ENCODE measurements at regions not wholly inside any gene's neighbourhood (a gene's known extent, or its start where the extent isn't known, plus 50 kb on each side); places are given as distances from the start of the nearest gene placed in this dataset.

DNA sequence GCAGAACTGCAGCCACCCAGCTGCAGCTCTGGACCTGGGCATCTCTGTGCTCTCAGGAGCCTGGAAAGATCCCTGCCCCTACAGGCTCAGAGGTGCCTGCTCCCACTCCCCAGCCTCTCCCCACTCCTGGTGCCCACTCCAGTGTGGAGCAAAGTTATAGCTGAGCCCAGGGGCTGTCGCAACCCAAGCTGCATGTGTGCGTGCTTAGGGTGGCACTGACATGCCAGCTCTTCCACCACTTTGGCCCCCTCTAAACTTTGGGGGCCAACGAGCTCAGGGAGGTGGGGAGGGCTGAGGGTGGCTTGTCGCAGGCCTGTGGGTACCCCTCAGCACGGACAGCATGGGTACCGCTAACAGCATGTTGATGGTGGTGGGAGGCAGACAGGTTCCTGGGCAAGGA lies 126.3 kb upstream of the FHL2 start:
- H3K4me3 Mint-ChIP-seq: no peak overlapping the region
- H3K27ac Mint-ChIP-seq: no peak overlapping the region
- DNase-seq: no peak
- no peaks in the 10 kb centered on the region for H3K36me3 Mint-ChIP-seq (ENCODE audit: low read depth)
- TF ChIP-seq, protein P1, sequence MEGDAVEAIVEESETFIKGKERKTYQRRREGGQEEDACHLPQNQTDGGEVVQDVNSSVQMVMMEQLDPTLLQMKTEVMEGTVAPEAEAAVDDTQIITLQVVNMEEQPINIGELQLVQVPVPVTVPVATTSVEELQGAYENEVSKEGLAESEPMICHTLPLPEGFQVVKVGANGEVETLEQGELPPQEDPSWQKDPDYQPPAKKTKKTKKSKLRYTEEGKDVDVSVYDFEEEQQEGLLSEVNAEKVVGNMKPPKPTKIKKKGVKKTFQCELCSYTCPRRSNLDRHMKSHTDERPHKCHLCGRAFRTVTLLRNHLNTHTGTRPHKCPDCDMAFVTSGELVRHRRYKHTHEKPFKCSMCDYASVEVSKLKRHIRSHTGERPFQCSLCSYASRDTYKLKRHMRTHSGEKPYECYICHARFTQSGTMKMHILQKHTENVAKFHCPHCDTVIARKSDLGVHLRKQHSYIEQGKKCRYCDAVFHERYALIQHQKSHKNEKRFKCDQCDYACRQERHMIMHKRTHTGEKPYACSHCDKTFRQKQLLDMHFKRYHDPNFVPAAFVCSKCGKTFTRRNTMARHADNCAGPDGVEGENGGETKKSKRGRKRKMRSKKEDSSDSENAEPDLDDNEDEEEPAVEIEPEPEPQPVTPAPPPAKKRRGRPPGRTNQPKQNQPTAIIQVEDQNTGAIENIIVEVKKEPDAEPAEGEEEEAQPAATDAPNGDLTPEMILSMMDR (IDR thresholded peaks at IDR 0.05): no peak
- H3K9me3 Mint-ChIP-seq: no peaks in the 10 kb centered on the region
- peaks cover 15% of the 10 kb centered on the region; the same call in 1 of the 2 replicates for H3K4me1 Mint-ChIP-seq (ENCODE audit: low read depth)
- peaks cover 10% of the 10 kb centered on the region; the same call in 1 of the 2 replicates for H3K27me3 Mint-ChIP-seq (ENCODE audit: insufficient read depth)

DNA sequence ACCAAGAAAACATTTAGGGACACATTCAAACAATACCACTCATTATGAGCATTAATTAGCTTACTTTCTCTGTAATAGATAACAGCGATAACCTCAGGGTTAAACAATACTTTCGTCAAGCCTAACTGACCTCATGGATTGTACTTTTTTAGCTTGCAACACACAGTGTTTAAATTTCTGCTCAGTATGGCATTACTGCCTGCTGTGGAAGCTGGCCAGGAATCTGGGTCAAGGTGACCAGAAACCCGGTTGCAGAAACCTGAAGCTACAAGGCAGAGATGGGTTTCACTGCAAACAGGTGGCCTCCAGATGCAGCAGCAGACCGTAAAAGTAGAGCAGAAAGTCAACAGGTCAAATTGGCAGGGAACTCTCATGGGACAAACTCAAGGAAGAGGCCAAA lies 123.8 kb upstream of the FHL2 start:
- no peaks in the 10 kb centered on the region for H3K36me3 Mint-ChIP-seq (ENCODE audit: low read depth)
- H3K4me1 Mint-ChIP-seq (ENCODE audit: low read depth): peaks cover 32% of the 10 kb centered on the region
- no peak overlapping the region for H3K27ac Mint-ChIP-seq
- no peak overlapping the region for H3K4me3 Mint-ChIP-seq
- TF ChIP-seq, protein P1 (IDR thresholded peaks at IDR 0.05): no peak
- DNase-seq: no peak
- peaks cover 7% of the 10 kb centered on the region; the same call in 1 of the 2 replicates for H3K27me3 Mint-ChIP-seq (ENCODE audit: insufficient read depth)
- H3K9me3 Mint-ChIP-seq: no peaks in the 10 kb centered on the region

- Mint-ChIP-seq H3K9me3 (no peaks in the 10 kb centered on the region), H3K4me1 (ENCODE audit: low read depth) (peaks cover 43% of the 10 kb centered on the region), H3K4me3 (no peak overlapping the region), H3K27ac (no peak overlapping the region), H3K36me3 (ENCODE audit: low read depth) (no peaks in the 10 kb centered on the region), H3K27me3 (ENCODE audit: insufficient read depth) (no peaks in the 10 kb centered on the region)
- TF ChIP-seq, protein P1 (IDR thresholded peaks at IDR 0.05): no peak
- no peak for DNase-seq
These were observed 122.8 kb upstream of the FHL2 start for GRCh38 chr2:105521616-105522015.

DNA sequence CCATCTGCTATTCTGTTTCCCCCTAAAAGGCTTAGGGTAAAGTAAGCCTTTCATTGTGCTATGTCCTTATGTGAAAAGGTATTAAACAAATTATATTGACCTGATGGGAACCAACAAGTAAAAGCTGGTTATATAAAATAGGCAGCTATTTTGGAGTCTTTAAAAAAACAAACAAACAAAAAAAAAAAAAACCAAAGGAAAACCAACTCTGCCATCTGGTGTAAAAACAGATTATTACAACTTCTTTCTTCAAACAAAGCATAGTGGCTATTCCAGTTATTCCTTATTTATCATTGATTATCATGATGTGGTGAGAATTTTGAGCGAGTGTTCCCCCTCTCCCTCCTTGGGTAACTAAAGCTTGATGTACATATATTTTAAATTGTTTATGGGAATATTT lies 122.3 kb upstream of the FHL2 start:
- DNase-seq: no peak
- TF ChIP-seq, protein P1 (IDR thresholded peaks at IDR 0.05): peak; percentile 91
- Mint-ChIP-seq H3K4me3 (no peak overlapping the region), H3K27ac (no peak overlapping the region), H3K9me3 (no peaks in the 10 kb centered on the region), H3K4me1 (ENCODE audit: low read depth) (peaks cover 43% of the 10 kb centered on the region), H3K27me3 (ENCODE audit: insufficient read depth) (no peaks in the 10 kb centered on the region; the same call in 1 of the 2 replicates), H3K36me3 (ENCODE audit: low read depth) (no peaks in the 10 kb centered on the region)

DNA sequence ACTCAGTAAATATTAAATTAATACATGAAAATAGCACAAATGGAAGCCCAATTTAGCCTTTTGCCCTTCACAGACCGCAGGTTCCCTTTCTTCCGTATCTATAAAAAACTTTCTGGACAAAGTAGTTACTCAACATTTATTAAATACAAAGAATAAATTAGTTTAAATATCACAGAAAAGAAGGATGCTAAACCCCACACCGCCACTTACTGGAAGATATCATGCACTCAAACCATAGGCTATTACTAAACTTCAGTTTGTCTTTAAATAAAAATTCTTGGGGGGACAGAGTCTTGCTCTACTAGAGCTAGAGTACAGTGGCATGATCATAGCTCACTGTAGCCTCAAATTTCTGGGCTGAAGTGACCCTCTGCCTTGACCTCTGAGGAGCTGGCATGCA lies 120.7 kb upstream of the FHL2 start:
- DNase-seq: no peak
- no peaks in the 10 kb centered on the region for H3K36me3 Mint-ChIP-seq (ENCODE audit: low read depth)
- TF ChIP-seq, protein P1 (IDR thresholded peaks at IDR 0.05): peak; percentile 23; the same call in 1 of the 2 replicates

GRCh38 chr2:105518897-105519296 lies 120.0 kb upstream of the FHL2 start:
- Mint-ChIP-seq H3K4me3 (no peak overlapping the region), H3K36me3 (ENCODE audit: low read depth) (no peaks in the 10 kb centered on the region), H3K4me1 (ENCODE audit: low read depth) (peaks cover 43% of the 10 kb centered on the region), H3K9me3 (no peaks in the 10 kb centered on the region), H3K27ac (no peak overlapping the region), H3K27me3 (ENCODE audit: insufficient read depth) (no peaks in the 10 kb centered on the region; the same call in 1 of the 2 replicates)
- DNase-seq: no peak
- TF ChIP-seq, protein P1 (IDR thresholded peaks at IDR 0.05): no peak

More for the DNA sequence above, 120.7 kb upstream of the FHL2 start:
- no peak overlapping the region for H3K27ac Mint-ChIP-seq
- no peaks in the 10 kb centered on the region for H3K9me3 Mint-ChIP-seq
- no peaks in the 10 kb centered on the region; the same call in 1 of the 2 replicates for H3K27me3 Mint-ChIP-seq (ENCODE audit: insufficient read depth)
- peaks cover 43% of the 10 kb centered on the region for H3K4me1 Mint-ChIP-seq (ENCODE audit: low read depth)
- H3K4me3 Mint-ChIP-seq: no peak overlapping the region
